ENCODE measurements at regions not wholly inside any gene's neighbourhood (a gene's known extent, or its start where the extent isn't known, plus 50 kb on each side); places are given as distances from the start of the nearest gene placed in this dataset.
"Not testable (repeated sequence)": the region's sequence is repeated elsewhere in the genome, so short reads cannot be mapped to it uniquely, and the experiment has no call there.

DNA sequence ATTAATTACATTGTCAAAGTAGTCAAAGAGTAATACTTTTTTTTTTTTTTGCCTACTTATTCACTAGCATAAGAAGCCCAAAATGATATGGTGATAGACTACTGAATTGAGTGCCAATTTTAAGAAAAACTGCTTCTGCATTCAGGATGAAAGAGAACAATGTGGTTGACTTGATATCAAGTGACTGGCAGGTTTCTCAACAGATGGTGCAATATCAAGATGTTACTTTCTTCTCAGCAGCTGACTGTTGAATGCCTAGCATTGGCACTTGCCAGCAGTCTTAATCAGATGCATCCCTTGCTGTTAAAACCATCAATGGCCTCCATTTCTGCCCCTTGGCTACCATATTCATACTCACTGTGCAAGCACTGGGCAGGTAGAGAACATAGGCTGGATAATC lies 863.2 kb downstream of the GBE1 start:
- no peak overlapping the region for H3K27ac ChIP-seq
- TF ChIP-seq, protein P1, sequence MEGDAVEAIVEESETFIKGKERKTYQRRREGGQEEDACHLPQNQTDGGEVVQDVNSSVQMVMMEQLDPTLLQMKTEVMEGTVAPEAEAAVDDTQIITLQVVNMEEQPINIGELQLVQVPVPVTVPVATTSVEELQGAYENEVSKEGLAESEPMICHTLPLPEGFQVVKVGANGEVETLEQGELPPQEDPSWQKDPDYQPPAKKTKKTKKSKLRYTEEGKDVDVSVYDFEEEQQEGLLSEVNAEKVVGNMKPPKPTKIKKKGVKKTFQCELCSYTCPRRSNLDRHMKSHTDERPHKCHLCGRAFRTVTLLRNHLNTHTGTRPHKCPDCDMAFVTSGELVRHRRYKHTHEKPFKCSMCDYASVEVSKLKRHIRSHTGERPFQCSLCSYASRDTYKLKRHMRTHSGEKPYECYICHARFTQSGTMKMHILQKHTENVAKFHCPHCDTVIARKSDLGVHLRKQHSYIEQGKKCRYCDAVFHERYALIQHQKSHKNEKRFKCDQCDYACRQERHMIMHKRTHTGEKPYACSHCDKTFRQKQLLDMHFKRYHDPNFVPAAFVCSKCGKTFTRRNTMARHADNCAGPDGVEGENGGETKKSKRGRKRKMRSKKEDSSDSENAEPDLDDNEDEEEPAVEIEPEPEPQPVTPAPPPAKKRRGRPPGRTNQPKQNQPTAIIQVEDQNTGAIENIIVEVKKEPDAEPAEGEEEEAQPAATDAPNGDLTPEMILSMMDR (conservative IDR thresholded peaks at IDR 0.05): no peak

- H3K27ac ChIP-seq: not testable (repeated sequence)
These were observed 864.4 kb downstream of the GBE1 start for GRCh38 chr3:80897005-80897404.

GRCh38 chr3:80890571-80890970 lies 870.9 kb downstream of the GBE1 start:
- TF ChIP-seq, protein P1 (conservative IDR thresholded peaks at IDR 0.05): no peak

GRCh38 chr3:80889535-80889934 lies 871.9 kb downstream of the GBE1 start:
- no peak overlapping the region for H3K27ac ChIP-seq
- TF ChIP-seq, protein P1 (conservative IDR thresholded peaks at IDR 0.05): no peak

More at GRCh38 chr3:80890571-80890970, 870.9 kb downstream of the GBE1 start:
- H3K27ac ChIP-seq: no peak overlapping the region

- no peak overlapping the region for H3K27ac ChIP-seq
- TF ChIP-seq, protein P1 (conservative IDR thresholded peaks at IDR 0.05): no peak
These were observed 890.9 kb downstream of the GBE1 start for GRCh38 chr3:80870476-80871041.

GRCh38 chr3:80855482-80855881 lies 906.0 kb downstream of the GBE1 start:
- TF ChIP-seq, protein P1 (conservative IDR thresholded peaks at IDR 0.05): no peak
- H3K27ac ChIP-seq: no peak overlapping the region

DNA sequence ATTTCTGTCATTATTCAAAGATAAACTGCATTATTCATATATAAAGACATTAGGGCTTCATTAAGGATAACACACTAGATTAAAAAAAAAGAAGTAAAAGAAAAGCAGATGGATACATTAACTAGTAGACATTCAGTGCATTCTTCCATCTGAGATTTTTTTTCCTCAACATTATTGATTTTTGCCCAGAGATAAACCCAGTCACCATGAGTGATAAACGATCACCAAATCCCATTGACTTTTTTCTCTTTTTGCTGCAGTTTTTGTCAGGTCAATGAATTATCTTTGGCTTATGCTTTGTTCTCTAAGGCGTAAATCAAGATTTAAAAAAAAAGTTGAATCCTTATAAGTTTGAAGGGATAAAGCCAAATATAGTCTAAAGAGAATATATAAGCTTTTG lies 925.0 kb downstream of the GBE1 start:
- TF ChIP-seq, protein P1 (conservative IDR thresholded peaks at IDR 0.05): no peak
- no peak overlapping the region for H3K27ac ChIP-seq

GRCh38 chr3:80807577-80807976 lies 953.9 kb downstream of the GBE1 start:
- TF ChIP-seq, protein P1 (conservative IDR thresholded peaks at IDR 0.05): no peak
- H3K27ac ChIP-seq: no peak overlapping the region
